ENCODE measurements at regions not wholly inside any gene's neighbourhood (a gene's known extent, or its start where the extent isn't known, plus 50 kb on each side); places are given as distances from the start of the nearest gene placed in this dataset.

DNA sequence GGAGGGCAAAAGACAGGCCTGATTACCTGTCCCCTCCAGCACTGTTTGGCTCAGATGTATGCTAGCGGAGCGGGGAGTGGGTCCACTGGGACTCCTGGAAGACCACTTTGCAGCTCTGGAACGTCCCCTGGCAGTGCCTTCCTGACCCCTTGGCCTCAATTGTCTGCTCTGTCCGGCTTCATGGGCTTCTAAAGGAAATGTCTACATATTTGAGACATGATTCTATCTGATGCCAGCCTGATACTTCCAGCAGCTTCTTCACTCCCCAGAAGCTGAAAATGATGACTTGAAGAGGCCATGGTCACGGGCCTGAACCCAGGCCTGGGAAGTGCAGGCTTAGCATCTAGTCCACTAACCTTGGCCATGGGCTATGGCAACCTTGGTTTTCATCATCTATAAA is 112.1 kb downstream of the ACAA2 start:
- no peak for DNase-seq (ENCODE audit: low read depth)
- TF ChIP-seq, protein P1, sequence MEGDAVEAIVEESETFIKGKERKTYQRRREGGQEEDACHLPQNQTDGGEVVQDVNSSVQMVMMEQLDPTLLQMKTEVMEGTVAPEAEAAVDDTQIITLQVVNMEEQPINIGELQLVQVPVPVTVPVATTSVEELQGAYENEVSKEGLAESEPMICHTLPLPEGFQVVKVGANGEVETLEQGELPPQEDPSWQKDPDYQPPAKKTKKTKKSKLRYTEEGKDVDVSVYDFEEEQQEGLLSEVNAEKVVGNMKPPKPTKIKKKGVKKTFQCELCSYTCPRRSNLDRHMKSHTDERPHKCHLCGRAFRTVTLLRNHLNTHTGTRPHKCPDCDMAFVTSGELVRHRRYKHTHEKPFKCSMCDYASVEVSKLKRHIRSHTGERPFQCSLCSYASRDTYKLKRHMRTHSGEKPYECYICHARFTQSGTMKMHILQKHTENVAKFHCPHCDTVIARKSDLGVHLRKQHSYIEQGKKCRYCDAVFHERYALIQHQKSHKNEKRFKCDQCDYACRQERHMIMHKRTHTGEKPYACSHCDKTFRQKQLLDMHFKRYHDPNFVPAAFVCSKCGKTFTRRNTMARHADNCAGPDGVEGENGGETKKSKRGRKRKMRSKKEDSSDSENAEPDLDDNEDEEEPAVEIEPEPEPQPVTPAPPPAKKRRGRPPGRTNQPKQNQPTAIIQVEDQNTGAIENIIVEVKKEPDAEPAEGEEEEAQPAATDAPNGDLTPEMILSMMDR (IDR thresholded peaks at IDR 0.05; ENCODE audit: low read depth, low read length) = no peak
- TF ChIP-seq POLR2A (IDR thresholded peaks at IDR 0.05; ENCODE audit: extremely low read depth, insufficient read length) = no peak
- TF ChIP-seq MYC (IDR thresholded peaks at IDR 0.05; ENCODE audit: low read depth, low read length) = no peak
- TF ChIP-seq, protein P2, sequence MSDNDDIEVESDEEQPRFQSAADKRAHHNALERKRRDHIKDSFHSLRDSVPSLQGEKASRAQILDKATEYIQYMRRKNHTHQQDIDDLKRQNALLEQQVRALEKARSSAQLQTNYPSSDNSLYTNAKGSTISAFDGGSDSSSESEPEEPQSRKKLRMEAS (IDR thresholded peaks at IDR 0.05; ENCODE audit: low read depth, low read length) = no peak
- H3K4me3 ChIP-seq (ENCODE audit: low read depth, low read length) = no peak overlapping the region

DNA sequence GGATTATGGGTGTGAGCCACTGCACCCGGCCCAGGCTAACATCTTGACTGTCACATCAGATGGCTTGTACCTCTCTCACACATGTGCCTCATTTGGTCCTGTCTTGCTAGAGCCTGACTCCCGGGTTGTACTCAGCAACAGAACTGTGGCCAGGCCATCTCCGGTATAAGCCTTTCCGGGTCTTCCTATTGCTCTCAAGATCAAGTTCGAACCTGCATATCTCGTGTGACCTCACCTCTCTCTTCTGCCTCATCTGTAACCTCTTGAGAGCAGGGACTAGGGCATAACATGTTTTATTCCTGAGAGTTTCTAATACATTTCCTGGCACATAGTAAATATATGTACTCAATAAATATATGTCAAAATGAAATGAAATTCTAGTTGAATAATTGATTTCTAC is 114.0 kb downstream of the ACAA2 start:
- TF ChIP-seq MYC (IDR thresholded peaks at IDR 0.05; ENCODE audit: low read depth, low read length) (no peak), POLR2A (IDR thresholded peaks at IDR 0.05; ENCODE audit: extremely low read depth, insufficient read length) (no peak)
- TF ChIP-seq, protein P2 (IDR thresholded peaks at IDR 0.05; ENCODE audit: low read depth, low read length) = no peak
- TF ChIP-seq, protein P1 (IDR thresholded peaks at IDR 0.05; ENCODE audit: low read depth, low read length) = no peak
- no peak overlapping the region for H3K4me3 ChIP-seq (ENCODE audit: low read depth, low read length)
- no peak for DNase-seq (ENCODE audit: low read depth)

DNA sequence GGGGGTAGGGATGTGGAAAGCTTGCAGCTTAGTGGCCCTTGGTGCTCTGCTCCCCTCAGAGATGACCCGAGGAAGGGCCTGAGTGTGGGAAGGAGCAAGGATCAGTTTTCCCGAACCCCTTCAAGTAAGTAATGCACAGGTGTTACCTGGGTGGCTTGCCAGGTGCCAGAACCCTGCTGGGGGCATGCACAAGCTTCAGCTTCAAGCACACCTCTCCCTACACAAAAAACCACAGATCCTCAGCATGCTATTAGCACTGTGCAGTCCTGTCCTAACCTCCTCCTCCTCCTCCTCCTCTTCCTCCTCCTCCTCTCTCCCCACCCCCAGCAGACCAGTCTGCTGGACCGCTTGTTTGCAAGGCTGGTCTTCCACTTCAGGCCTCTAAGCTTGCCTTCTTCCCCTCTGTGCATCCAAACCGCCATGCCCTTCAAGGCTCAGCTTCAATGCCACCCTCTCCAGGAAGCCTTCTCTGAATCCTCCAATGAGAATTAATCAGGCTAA is 114.8 kb downstream of the ACAA2 start:
- TF ChIP-seq, protein P1 (IDR thresholded peaks at IDR 0.05; ENCODE audit: low read depth, low read length) = no peak
- TF ChIP-seq POLR2A (IDR thresholded peaks at IDR 0.05; ENCODE audit: extremely low read depth, insufficient read length) (no peak), MYC (IDR thresholded peaks at IDR 0.05; ENCODE audit: low read depth, low read length) (no peak)
- TF ChIP-seq, protein P2 (IDR thresholded peaks at IDR 0.05; ENCODE audit: low read depth, low read length) = no peak
- DNase-seq (ENCODE audit: low read depth) = no peak
- no peak overlapping the region for H3K4me3 ChIP-seq (ENCODE audit: low read depth, low read length)

DNA sequence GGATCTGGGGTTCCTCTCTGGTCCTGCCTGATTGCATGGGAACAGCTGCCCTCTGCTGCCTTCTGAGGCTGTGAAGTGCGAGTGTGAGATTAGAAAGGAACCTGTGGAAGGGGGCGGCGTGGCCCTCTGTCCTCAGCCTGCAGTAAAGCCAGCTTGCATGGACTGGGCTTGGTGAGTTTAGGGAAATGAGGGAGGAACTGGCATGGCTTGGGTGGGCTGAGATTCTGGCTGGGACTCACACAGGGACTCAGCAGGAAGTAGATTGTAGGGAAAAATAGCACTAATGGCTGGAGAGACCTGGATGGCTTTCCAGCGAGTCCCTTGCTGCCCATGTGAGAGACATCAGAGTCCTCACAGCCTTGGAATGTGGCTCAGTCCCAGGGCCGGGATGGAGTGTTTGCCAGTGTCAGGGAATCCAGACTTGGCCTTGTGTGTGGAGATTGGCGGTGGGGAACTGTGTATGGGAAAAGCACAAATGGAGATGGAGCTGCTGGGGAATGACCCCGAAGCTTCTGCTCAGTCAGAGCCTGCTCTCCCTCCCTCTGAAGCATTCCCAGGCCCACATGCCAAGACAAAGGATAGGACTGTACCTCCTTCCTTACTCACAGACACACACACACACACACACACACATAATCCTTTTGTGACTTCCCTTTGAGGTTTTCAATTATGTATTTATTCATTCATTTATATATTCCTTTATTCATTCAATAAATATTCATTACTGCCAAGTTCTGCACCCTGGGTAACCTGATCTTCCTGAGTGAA is 115.4 kb downstream of the ACAA2 start:
- TF ChIP-seq, protein P2 (IDR thresholded peaks at IDR 0.05; ENCODE audit: low read depth, low read length) = no peak
- TF ChIP-seq, protein P1 (IDR thresholded peaks at IDR 0.05; ENCODE audit: low read depth, low read length) = no peak
- TF ChIP-seq POLR2A (IDR thresholded peaks at IDR 0.05; ENCODE audit: extremely low read depth, insufficient read length) = no peak
- TF ChIP-seq MYC (IDR thresholded peaks at IDR 0.05; ENCODE audit: low read depth, low read length) = no peak
- no peak overlapping the region for H3K4me3 ChIP-seq (ENCODE audit: low read depth, low read length)
- DNase-seq (ENCODE audit: low read depth) = no peak

DNA sequence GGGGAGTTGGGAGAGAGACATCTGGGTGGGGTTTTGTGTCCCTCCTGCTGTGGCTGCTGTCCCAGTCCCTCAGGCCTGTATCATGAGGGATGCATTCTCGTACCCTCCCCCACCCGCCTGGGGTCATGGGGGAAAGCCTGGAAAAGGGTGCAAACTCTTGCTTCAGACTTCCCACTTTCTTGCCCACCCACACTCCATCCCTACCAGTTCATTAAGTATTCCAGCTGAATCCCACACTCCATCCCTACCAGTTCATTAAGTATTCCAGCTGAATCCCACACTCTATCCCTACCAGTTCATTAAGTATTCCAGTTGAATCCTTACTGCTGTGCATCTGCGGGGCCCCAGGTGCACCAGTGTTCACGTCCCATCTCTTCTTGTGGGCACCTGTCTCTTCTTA is 116.3 kb downstream of the ACAA2 start:
- DNase-seq (ENCODE audit: low read depth) = no peak
- TF ChIP-seq, protein P1 (IDR thresholded peaks at IDR 0.05; ENCODE audit: low read depth, low read length) = no peak
- no peak for TF ChIP-seq POLR2A (IDR thresholded peaks at IDR 0.05; ENCODE audit: extremely low read depth, insufficient read length)
- no peak for TF ChIP-seq MYC (IDR thresholded peaks at IDR 0.05; ENCODE audit: low read depth, low read length)
- TF ChIP-seq, protein P2 (IDR thresholded peaks at IDR 0.05; ENCODE audit: low read depth, low read length) = no peak
- no peak overlapping the region for H3K4me3 ChIP-seq (ENCODE audit: low read depth, low read length)

Measured in NB4 (cell line).